HUES6 (cell line): ENCODE measurements at regions not wholly inside any gene's neighbourhood (a gene's known extent, or its start where the extent isn't known, plus 50 kb on each side); places are given as distances from the start of the nearest gene placed in this dataset.
"Not testable (repeated sequence)": the region's sequence is repeated elsewhere in the genome, so short reads cannot be mapped to it uniquely, and the experiment has no call there.

ENCODE experiments used
- H3K27ac ChIP-seq: 2 replicates; pipeline ENCODE4 v1.7.0; 2013; ENCODE audit warnings: low read depth, mild to moderate bottlenecking, low read length, inconsistent platforms
- H3K27me3 ChIP-seq: 2 replicates; pipeline ENCODE4 v1.6.1; 2013; ENCODE audit warnings: low read length; ENCODE audit not compliant: control insufficient read depth, insufficient read depth
- H3K36me3 ChIP-seq: 2 replicates; pipeline ENCODE4 v1.6.1; 2013; ENCODE audit warnings: low read length; ENCODE audit not compliant: control insufficient read depth, insufficient read depth
- H3K4me1 ChIP-seq: 2 replicates; pipeline ENCODE4 v1.6.1; 2013; ENCODE audit warnings: low read length; ENCODE audit not compliant: control insufficient read depth, insufficient read depth
- H3K4me3 ChIP-seq: 2 replicates; pipeline ENCODE4 v1.5.1; 2013; ENCODE audit warnings: low read depth, low read length
- H3K9ac ChIP-seq: one replicate; pipeline ENCODE4 v1.6.1; 2013; ENCODE audit warnings: mild to moderate bottlenecking, low read length
- H3K9me3 ChIP-seq: 2 replicates; pipeline ENCODE4 v1.6.1; 2013; ENCODE audit warnings: low read depth, low read length; ENCODE audit not compliant: control insufficient read depth, insufficient read depth

DNA sequence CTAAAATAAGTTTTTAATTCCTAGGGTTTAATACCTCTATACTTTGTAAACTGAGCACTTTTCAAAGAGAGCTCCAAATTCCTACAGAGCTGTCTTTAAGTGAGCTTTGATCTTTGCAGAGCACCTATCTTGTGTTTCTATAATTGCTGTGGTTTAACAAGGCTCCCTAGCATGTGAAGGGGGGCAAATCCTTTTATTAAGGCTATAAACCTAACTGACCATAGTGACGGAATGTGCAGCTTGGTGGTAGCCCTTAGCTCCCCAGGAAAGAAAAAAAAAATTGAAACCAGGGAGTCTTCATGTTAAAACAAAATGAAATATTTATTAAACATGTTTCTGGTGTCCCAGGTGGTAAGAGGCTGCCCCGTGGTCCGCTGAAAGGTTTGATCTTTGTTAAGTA, 78.6 kb upstream of the ETAA1 start:
- H3K27me3 ChIP-seq = no peaks in the 10 kb centered on the region
- H3K4me3 ChIP-seq = no peak overlapping the region
- no peak overlapping the region for H3K27ac ChIP-seq
- no peak overlapping the region for H3K9ac ChIP-seq
- H3K36me3 ChIP-seq = no peaks in the 10 kb centered on the region
- no peaks in the 10 kb centered on the region for H3K9me3 ChIP-seq
- peaks cover 33% of the 10 kb centered on the region for H3K4me1 ChIP-seq

DNA sequence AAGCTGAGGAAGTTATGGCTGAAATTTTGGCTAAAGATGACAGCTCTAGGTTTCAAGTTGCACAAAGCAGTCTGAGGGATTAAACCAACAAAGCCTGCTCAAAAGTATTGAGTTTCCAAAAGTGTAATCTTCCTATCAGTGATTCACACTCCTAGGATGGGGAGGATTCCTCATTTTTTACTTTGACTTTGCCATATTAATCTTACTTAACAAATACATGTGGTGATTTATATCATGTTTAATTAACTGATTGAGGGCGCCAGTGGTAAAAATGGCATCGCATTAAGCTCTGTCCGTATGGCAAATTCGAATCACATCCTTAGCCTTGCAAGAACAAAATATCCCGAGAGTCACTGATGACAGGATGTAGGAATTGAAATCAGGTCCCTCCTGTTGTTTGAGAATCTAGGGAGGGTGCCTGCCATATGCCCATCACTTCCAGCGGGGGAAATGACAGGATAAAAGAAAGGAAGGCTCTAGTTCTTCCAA, 78.1 kb upstream of the ETAA1 start:
- no peak overlapping the region for H3K27ac ChIP-seq
- no peaks in the 10 kb centered on the region for H3K36me3 ChIP-seq
- H3K4me3 ChIP-seq = no peak overlapping the region
- H3K27me3 ChIP-seq = no peaks in the 10 kb centered on the region
- no peak overlapping the region for H3K9ac ChIP-seq
- H3K4me1 ChIP-seq = peaks cover 37% of the 10 kb centered on the region
- H3K9me3 ChIP-seq = no peaks in the 10 kb centered on the region

GRCh38 chr2:67320861-67321587, 76.1 kb upstream of the ETAA1 start:
- H3K9ac ChIP-seq = no peak overlapping the region
- H3K4me1 ChIP-seq = peaks cover 43% of the 10 kb centered on the region
- H3K4me3 ChIP-seq = no peak overlapping the region
- peak overlapping the region; percentile 61; the same call in 1 of the 2 replicates for H3K27ac ChIP-seq
- no peaks in the 10 kb centered on the region for H3K36me3 ChIP-seq
- H3K27me3 ChIP-seq = no peaks in the 10 kb centered on the region
- H3K9me3 ChIP-seq = no peaks in the 10 kb centered on the region

- Histone ChIP-seq H3K4me3 (no peak overlapping the region), H3K9me3 (no peaks in the 10 kb centered on the region), H3K9ac (no peak overlapping the region), H3K27ac (no peak overlapping the region), H3K36me3 (no peaks in the 10 kb centered on the region), H3K4me1 (peaks cover 44% of the 10 kb centered on the region), H3K27me3 (no peaks in the 10 kb centered on the region)
Observed at GRCh38 chr2:67321588-67321903, 75.6 kb upstream of the ETAA1 start.

- H3K4me3 ChIP-seq = no peak overlapping the region
- H3K4me1 ChIP-seq = peaks cover 47% of the 10 kb centered on the region
- H3K9me3 ChIP-seq = no peaks in the 10 kb centered on the region
- H3K27me3 ChIP-seq = no peaks in the 10 kb centered on the region
- H3K9ac ChIP-seq = no peak overlapping the region
- H3K27ac ChIP-seq = no peak overlapping the region
- H3K36me3 ChIP-seq = no peaks in the 10 kb centered on the region
Observed at GRCh38 chr2:67322353-67323001, 74.7 kb upstream of the ETAA1 start.

DNA sequence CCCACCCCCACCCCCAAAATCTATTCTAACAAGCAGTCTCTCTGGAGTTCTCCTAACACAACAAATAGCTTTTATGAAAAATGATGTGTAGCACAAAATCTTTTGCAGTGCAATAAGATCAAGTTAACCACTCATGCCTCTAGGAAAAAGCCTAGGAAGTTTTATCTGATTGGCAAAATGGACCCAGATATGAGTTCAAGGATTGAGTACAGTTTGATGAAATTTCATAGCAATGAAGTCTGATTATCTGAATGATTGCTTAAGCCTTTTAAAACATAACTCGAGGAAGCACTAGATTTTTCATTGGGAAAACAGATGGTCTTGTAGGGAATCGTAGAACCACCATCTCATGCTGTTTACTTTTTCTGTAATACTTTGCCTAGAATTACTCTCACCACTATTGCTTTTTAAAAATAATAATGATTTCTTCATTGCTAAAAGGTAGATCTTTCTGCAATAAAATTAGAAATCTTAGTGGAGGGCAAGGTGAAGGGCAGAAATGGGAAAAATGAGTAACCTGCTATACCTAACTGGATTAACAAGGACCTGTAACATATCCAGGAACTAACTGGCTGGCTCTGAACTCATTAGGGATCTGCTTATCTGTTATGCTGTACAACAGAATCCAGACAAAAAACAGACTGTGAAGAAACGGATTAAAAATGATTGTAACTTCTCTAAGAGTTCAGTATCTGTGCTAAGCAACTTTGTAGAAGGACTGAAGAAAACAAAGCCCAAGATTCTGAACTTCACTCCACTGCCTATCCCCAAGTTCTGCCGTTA, 73.7 kb upstream of the ETAA1 start:
- H3K4me1 ChIP-seq = peaks cover 53% of the 10 kb centered on the region
- H3K4me3 ChIP-seq = no peak overlapping the region
- H3K27me3 ChIP-seq = no peaks in the 10 kb centered on the region
- H3K27ac ChIP-seq = no peak overlapping the region
- no peaks in the 10 kb centered on the region for H3K36me3 ChIP-seq
- H3K9ac ChIP-seq = no peak overlapping the region
- H3K9me3 ChIP-seq = no peaks in the 10 kb centered on the region

- peaks cover 4% of the 10 kb centered on the region; the same call in 1 of the 2 replicates for H3K36me3 ChIP-seq
- no peaks in the 10 kb centered on the region for H3K27me3 ChIP-seq
- peaks cover 39% of the 10 kb centered on the region for H3K4me1 ChIP-seq
- peak overlapping the region; percentile 61 for H3K27ac ChIP-seq
- H3K9ac ChIP-seq = no peak overlapping the region
- H3K9me3 ChIP-seq = no peaks in the 10 kb centered on the region
- H3K4me3 ChIP-seq = peak overlapping the region; percentile 37; the same call in 1 of the 2 replicates
Observed at GRCh38 chr2:67329513-67329912, 67.6 kb upstream of the ETAA1 start.

DNA sequence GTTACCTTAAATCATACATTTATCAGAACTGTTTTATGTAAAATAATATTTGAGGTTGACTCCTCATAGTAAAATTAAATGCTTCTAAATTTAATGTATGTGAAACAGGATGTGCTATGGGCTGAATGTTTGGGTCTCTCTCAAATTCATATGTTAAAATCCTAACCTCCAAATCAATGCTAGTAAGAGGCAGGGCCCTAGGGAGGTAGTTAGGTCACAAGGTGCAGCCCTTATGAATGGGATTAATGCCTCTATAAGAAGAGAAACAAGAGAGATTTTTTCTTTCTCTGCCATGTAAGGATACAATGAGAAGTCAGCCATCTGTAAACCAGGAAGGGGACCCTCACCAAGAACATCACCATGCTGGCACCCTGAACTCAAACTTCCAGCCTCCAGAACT, 67.2 kb upstream of the ETAA1 start:
- Histone ChIP-seq H3K27ac (peak overlapping the region; percentile 70), H3K4me1 (peaks cover 36% of the 10 kb centered on the region), H3K27me3 (no peaks in the 10 kb centered on the region), H3K9ac (no peak overlapping the region), H3K36me3 (peaks cover 8% of the 10 kb centered on the region; the same call in 1 of the 2 replicates), H3K9me3 (no peaks in the 10 kb centered on the region), H3K4me3 (peak overlapping the region; percentile 37; the same call in 1 of the 2 replicates)

- peaks cover 11% of the 10 kb centered on the region; the same call in 1 of the 2 replicates for H3K36me3 ChIP-seq
- H3K9ac ChIP-seq = peak overlapping the region; percentile 81
- not testable (repeated sequence) for H3K9me3 ChIP-seq, H3K27me3 ChIP-seq
- H3K4me1 ChIP-seq = peaks cover 35% of the 10 kb centered on the region
- H3K4me3 ChIP-seq = peak overlapping the region; percentile 65
- H3K27ac ChIP-seq = peak overlapping the region; percentile 71; the same call in 1 of the 2 replicates
Observed at GRCh38 chr2:67331419-67332086, 65.6 kb upstream of the ETAA1 start.

DNA sequence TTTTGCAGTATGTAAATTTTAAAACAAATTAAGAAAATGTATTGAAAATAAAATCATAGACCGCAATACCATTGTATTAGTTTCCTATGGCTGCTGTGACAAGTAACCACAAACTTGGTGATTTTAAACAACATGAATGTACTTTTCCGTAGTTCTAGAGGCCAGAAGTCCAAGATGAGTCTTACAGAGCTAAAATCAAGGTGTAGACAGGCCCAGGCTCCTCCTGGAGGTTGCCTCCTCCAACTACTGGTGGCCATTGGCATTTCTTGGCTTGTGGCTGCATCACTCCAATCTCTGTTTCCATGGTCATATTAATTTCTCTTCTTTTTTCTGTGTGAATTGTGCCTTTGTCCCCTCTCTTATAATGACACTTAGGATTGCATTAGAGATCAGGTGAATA, 59.2 kb upstream of the ETAA1 start:
- no peaks in the 10 kb centered on the region for H3K4me1 ChIP-seq
- no peak overlapping the region for H3K9ac ChIP-seq
- H3K4me3 ChIP-seq = no peak overlapping the region
- peaks cover 34% of the 10 kb centered on the region for H3K36me3 ChIP-seq
- no peaks in the 10 kb centered on the region for H3K27me3 ChIP-seq
- no peaks in the 10 kb centered on the region for H3K9me3 ChIP-seq
- no peak overlapping the region for H3K27ac ChIP-seq
